HG03175 (cell line): ENCODE measurements at regions not wholly inside any gene's neighbourhood (a gene's known extent, or its start where the extent isn't known, plus 50 kb on each side); places are given as distances from the start of the nearest gene placed in this dataset.
"Not testable (repeated sequence)": the region's sequence is repeated elsewhere in the genome, so short reads cannot be mapped to it uniquely, and the experiment has no call there.

ENCODE experiments used
- ATAC-seq: cut with Tn5 transposase; IDR thresholded peaks from one replicate; pipeline ENCODE4 v1.9.1; 2021; ENCODE audit warnings: mild to moderate bottlenecking, moderate library complexity; ENCODE audit not compliant: unreplicated experiment

- ATAC-seq: not testable (repeated sequence)
Observed at GRCh38 chr7:106530183-106530582, 130.8 kb downstream of the CCDC71L start.

GRCh38 chr7:106526617-106527016 is 134.3 kb downstream of the CCDC71L start:
- ATAC-seq: not testable (repeated sequence)

- ATAC-seq: no peak
Observed at GRCh38 chr7:106524690-106525059, 136.3 kb downstream of the CCDC71L start.

- no peak for ATAC-seq
Observed at GRCh38 chr7:106523482-106523881, 137.5 kb downstream of the CCDC71L start.

GRCh38 chr7:106522696-106523095 is 138.3 kb downstream of the CCDC71L start:
- ATAC-seq: no peak

GRCh38 chr7:106521541-106521940 is 139.4 kb downstream of the CCDC71L start:
- ATAC-seq: no peak

- no peak for ATAC-seq
Observed at GRCh38 chr7:106520962-106521514, 139.9 kb downstream of the CCDC71L start.

GRCh38 chr7:106518967-106519366 is 142.0 kb downstream of the CCDC71L start:
- no peak for ATAC-seq

- no peak for ATAC-seq
Observed at GRCh38 chr7:106518239-106518638, 142.7 kb downstream of the CCDC71L start.

- ATAC-seq: no peak
Observed at GRCh38 chr7:106517508-106517907, 143.4 kb downstream of the CCDC71L start.

- ATAC-seq: no peak
Observed at GRCh38 chr7:106515321-106515720, 145.6 kb downstream of the CCDC71L start.

GRCh38 chr7:106514881-106515280 is 146.1 kb downstream of the CCDC71L start:
- no peak for ATAC-seq

- no peak for ATAC-seq
Observed at GRCh38 chr7:106512217-106512616, 148.7 kb downstream of the CCDC71L start.

- no peak for ATAC-seq
Observed at GRCh38 chr7:106504645-106505044, 156.3 kb downstream of the CCDC71L start.

- no peak for ATAC-seq
Observed at GRCh38 chr7:106504207-106504606, 156.8 kb downstream of the CCDC71L start.

- ATAC-seq: no peak
Observed at GRCh38 chr7:106503626-106504025, 157.3 kb downstream of the CCDC71L start.

- ATAC-seq: no peak
Observed at GRCh38 chr7:106501605-106502580, 159.1 kb downstream of the CCDC71L start.

- no peak for ATAC-seq
Observed at GRCh38 chr7:106499897-106500296, 161.1 kb downstream of the CCDC71L start.

- ATAC-seq: not testable (repeated sequence)
Observed at GRCh38 chr7:106498005-106498404, 163.0 kb downstream of the CCDC71L start.

- ATAC-seq: no peak
Observed at GRCh38 chr7:106493041-106493731, 167.8 kb downstream of the CCDC71L start.

GRCh38 chr7:106488465-106488864 is 172.5 kb downstream of the CCDC71L start:
- ATAC-seq: no peak

GRCh38 chr7:106487892-106488291 is 173.1 kb downstream of the CCDC71L start:
- no peak for ATAC-seq
